Liver (tissue), 8 donors: ENCODE measurements at regions not wholly inside any gene's neighbourhood (a gene's known extent, or its start where the extent isn't known, plus 50 kb on each side); places are given as distances from the start of the nearest gene placed in this dataset.
A peak's percentile ranks its signal among the peaks of the same experiment; 100 is the strongest.

Experiments used
- DNase-seq: peaks from one replicate; pipeline ENCODE4 v3.0.0-alpha.2; 2017; ENCODE audit warnings: low spot score
- H3K27ac ChIP-seq, 2 donors: one replicate each; pipeline ENCODE4 v1.7.0; 2013; ENCODE audit warnings: inconsistent platforms in 2 of 2, low read length in 2 of 2, control low read depth in 1 of 2, low read depth in 1 of 2, mild to moderate bottlenecking in 1 of 2
- H3K27me3 ChIP-seq, 4 donors: one replicate each; pipeline versions ENCODE4 v1.6.1 to v1.7.0; 2013; ENCODE audit warnings: low read length in 3 of 4, inconsistent platforms in 1 of 4, mild to moderate bottlenecking in 1 of 4, moderate library complexity in 1 of 4; ENCODE audit not compliant: control insufficient read depth in 4 of 4, insufficient read depth in 4 of 4
- H3K36me3 ChIP-seq, 4 donors: one replicate each; pipeline versions ENCODE4 v1.6.1 to v1.7.0; 2013; ENCODE audit warnings: low read length in 3 of 4, mild to moderate bottlenecking in 3 of 4, low read depth in 1 of 4, moderate library complexity in 1 of 4; ENCODE audit not compliant: control insufficient read depth in 4 of 4, insufficient read depth in 3 of 4
- H3K4me1 ChIP-seq, 4 donors: one replicate each; pipeline versions ENCODE4 v1.6.1 to v1.7.0; 2013; ENCODE audit warnings: low read length in 3 of 4, mild to moderate bottlenecking in 3 of 4, moderate library complexity in 1 of 4; ENCODE audit not compliant: control insufficient read depth in 4 of 4, insufficient read depth in 4 of 4
- H3K4me3 ChIP-seq, 3 donors: one replicate each; pipeline versions ENCODE4 v1.6.1 to v1.7.0; 2013; ENCODE audit warnings: low read length in 3 of 3, control low read depth in 1 of 3, low read depth in 1 of 3, mild to moderate bottlenecking in 1 of 3
- H3K9ac ChIP-seq, 2 donors: one replicate each; pipeline ENCODE4 v1.7.0; 2013; ENCODE audit warnings: low read length in 2 of 2, mild to moderate bottlenecking in 2 of 2, moderate library complexity in 2 of 2, control low read depth in 1 of 2, low read depth in 1 of 2
- H3K9me3 ChIP-seq, 4 donors: one replicate each; pipeline versions ENCODE4 v1.6.1 to v1.7.0; 2013; ENCODE audit warnings: low read length in 3 of 4; ENCODE audit not compliant: control insufficient read depth in 4 of 4
- EGR1 ChIP-seq, 2 donors: IDR thresholded peaks; 2 replicates each; pipeline ENCODE4 v1.6.1; 2016 to 2018; ENCODE audit warnings: antibody characterized with exemption in 2 of 2, low read depth in 2 of 2
- FOXA1 ChIP-seq: IDR thresholded peaks from 2 replicates; pipeline ENCODE4 v1.6.1; 2016; ENCODE audit warnings: antibody characterized with exemption
- FOXA2 ChIP-seq: IDR thresholded peaks from 2 replicates; pipeline ENCODE4 v1.6.1; 2016; ENCODE audit warnings: antibody characterized with exemption
- GABPA ChIP-seq, 2 donors: IDR thresholded peaks in 1 of 2; conservative IDR thresholded peaks in 1 of 2; 2 replicates each; pipeline ENCODE4 v1.6.1; 2016; ENCODE audit warnings: antibody characterized with exemption in 2 of 2, mild to moderate bottlenecking in 1 of 2, moderate library complexity in 1 of 2
- HNF4A ChIP-seq, 2 donors: conservative IDR thresholded peaks; 2 replicates each; pipeline ENCODE4 v1.6.1; 2016; ENCODE audit warnings: antibody characterized with exemption in 2 of 2, mild to moderate bottlenecking in 2 of 2
- HNF4G ChIP-seq: IDR thresholded peaks from 2 replicates; pipeline ENCODE4 v1.6.1; 2016; ENCODE audit warnings: antibody characterized with exemption
- JUND ChIP-seq, 2 donors: IDR thresholded peaks; 2 replicates each; pipeline ENCODE4 v1.6.1; 2016; ENCODE audit warnings: antibody characterized with exemption in 2 of 2
- RXRA ChIP-seq, 2 donors: IDR thresholded peaks; 2 replicates each; pipeline ENCODE4 v1.6.1; 2017 to 2018; ENCODE audit warnings: antibody characterized with exemption in 2 of 2, mild to moderate bottlenecking in 1 of 2
- SP1 ChIP-seq: IDR thresholded peaks from 2 replicates; pipeline ENCODE4 v1.6.1; 2018; ENCODE audit warnings: antibody characterized with exemption, mild to moderate bottlenecking
- TAF1 ChIP-seq: conservative IDR thresholded peaks from 2 replicates; pipeline ENCODE4 v1.6.1; 2016; ENCODE audit warnings: antibody characterized with exemption, mild to moderate bottlenecking
- WGBS: extraction: QIAGEN DNeasy Blood & Tissue Kit; methylation state at CpG from one replicate; pipeline ENCODE4 v1.1.7; 2013; 5-methylcytosine and 5-hydroxymethylcytosine counted together
- TF ChIP-seq, protein P1 (sequence below): IDR thresholded peaks from 2 replicates; pipeline ENCODE4 v1.6.1; 2016; ENCODE audit warnings: antibody characterized with exemption
- TF ChIP-seq, protein P2 (sequence below): IDR thresholded peaks from 2 replicates; pipeline ENCODE4 v1.6.1; 2016; ENCODE audit warnings: antibody characterized with exemption
- TF ChIP-seq, protein P3 (sequence below): fragments of 150-350 bp; IDR thresholded peaks from 2 replicates; pipeline ENCODE4 v1.5.1; 2017; ENCODE audit warnings: improper control_type of control experiment, low read depth, low read length; ENCODE audit not compliant: missing input control
- TF ChIP-seq, protein P4 (sequence below): IDR thresholded peaks from 2 replicates; pipeline ENCODE4 v1.6.1; 2016; ENCODE audit warnings: antibody characterized with exemption
- TF ChIP-seq, protein P5 (sequence below): IDR thresholded peaks from 2 replicates; pipeline ENCODE4 v1.6.1; 2016; ENCODE audit warnings: antibody characterized with exemption, mild to moderate bottlenecking
- donor health status: healthy.
- donor health status: healthy.
- donor health status: healthy.
- donor health status: healthy.
- donor health status: healthy.

DNA sequence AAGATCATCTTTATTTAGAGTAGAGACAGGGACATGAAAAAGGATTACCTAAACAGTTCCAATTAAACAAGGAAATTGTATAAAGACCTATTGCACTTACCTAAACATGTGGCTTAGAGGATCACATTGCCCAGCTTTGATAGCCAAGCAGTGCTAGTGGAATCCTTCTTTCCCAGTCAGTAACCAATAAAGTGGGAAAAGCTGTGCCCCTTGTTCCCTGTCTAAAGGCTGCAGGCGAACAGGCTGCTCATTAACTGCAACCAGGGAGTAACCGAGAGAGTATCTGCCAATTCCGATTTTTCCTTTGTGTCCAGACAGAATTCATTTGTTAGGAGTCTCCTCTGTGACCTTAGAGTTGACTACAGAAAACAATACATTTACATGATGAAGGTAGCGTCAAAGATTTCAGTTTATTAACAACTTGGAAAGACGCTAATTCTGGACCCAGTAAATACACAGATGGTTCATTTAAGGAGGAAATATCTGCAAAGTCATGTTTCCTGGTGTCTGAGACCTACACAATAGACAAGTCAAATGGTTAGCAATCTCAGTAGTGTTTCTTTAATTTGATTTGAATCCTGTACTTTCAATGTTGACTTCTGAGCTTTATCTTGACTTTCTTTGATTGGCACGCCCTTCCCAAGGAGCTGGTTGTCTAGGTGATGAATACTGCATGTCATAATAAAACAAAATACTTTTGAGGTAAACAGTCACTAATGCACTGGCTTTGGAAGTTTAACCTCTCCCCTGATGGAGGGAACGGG, 57.3 kb upstream of the MET start:
- no peaks in the 10 kb centered on the region for H3K9me3 ChIP-seq
- H3K36me3 ChIP-seq = no peaks in the 10 kb centered on the region
- WGBS = 43% methylated on average over 7 of the region's 7 CpGs
- no peak overlapping the region for H3K4me3 ChIP-seq
- H3K27me3 ChIP-seq = no peaks in the 10 kb centered on the region
- H3K4me1 ChIP-seq = peaks cover 0 to 7% (median under 1%) of the 10 kb centered on the region in 4 donors
- TF ChIP-seq FOXA1 = no peak
- peak; percentile 47 to 53 for TF ChIP-seq HNF4A (conservative IDR thresholded peaks at IDR 0.05)
- no peak overlapping the region for H3K9ac ChIP-seq
- no peak overlapping the region for H3K27ac ChIP-seq
- no peak for DNase-seq

DNA sequence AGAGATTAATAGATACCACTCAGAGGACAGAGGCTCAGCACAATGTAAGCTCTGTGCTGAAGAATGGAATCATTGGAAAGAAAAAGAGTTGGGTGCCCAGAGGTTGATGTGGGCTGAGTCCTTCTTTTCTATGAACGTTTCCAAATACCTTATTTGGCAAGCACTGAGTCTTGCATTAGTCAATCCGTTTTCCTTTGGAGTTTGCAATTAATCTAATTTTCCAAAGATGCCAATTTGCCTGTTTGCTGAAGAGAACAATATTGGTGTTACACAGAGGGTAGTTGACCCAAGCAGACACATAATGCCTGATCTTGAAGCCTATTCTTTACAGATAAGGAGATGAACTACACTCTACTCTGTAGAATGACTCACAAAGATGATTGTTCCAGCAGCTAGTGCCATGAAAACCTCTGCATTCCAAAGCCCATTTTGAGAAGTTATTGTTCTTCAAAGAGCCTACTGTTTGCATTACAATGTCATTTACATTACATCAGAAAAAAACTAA, 55.4 kb upstream of the MET start:
- WGBS = 21% methylated on average over 2 of the region's 2 CpGs
- Histone ChIP-seq H3K4me1 (peaks cover 0 to 7% (median under 1%) of the 10 kb centered on the region in 4 donors), H3K36me3 (no peaks in the 10 kb centered on the region), H3K27ac (no peak overlapping the region), H3K4me3 (no peak overlapping the region), H3K9ac (no peak overlapping the region), H3K9me3 (no peaks in the 10 kb centered on the region), H3K27me3 (no peaks in the 10 kb centered on the region)
- no peak for TF ChIP-seq FOXA1
- TF ChIP-seq, protein P1, sequence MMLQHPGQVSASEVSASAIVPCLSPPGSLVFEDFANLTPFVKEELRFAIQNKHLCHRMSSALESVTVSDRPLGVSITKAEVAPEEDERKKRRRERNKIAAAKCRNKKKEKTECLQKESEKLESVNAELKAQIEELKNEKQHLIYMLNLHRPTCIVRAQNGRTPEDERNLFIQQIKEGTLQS = no peak
- TF ChIP-seq FOXA2 = no peak
- TF ChIP-seq EGR1 (IDR thresholded peaks at IDR 0.05; ENCODE audit: low read depth in 2 of 2) = no peak
- TF ChIP-seq JUND (IDR thresholded peaks at IDR 0.05) = no peak
- TF ChIP-seq GABPA (IDR thresholded peaks at IDR 0.05 in 1 of 2, conservative IDR thresholded peaks at IDR 0.05 in 1 of 2) = no peak
- TF ChIP-seq HNF4G = no peak
- DNase-seq = no peak

DNA sequence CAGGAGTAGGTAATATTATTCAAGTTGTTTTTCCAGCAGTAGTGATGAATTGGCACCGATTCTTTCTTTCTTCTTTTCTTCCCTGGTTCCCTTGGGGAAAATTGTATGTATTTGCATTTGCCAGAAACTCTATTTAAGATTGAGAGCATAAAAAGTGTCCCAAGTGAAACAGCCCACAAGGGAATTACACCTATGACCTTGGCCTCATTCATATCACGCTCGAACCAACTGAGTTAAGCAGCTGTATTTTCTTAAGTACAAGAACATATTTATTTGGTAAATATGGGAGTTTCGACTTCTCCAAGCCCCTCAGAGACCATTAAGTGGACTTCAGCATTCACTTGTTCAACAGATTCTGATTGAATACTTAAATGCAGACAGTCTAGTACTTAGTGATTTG, 54.1 kb upstream of the MET start:
- H3K4me1 ChIP-seq = peaks cover 0 to 7% (median under 1%) of the 10 kb centered on the region in 4 donors
- H3K9ac ChIP-seq = no peak overlapping the region
- no peaks in the 10 kb centered on the region for H3K9me3 ChIP-seq
- H3K27ac ChIP-seq = no peak overlapping the region
- TF ChIP-seq, protein P2, sequence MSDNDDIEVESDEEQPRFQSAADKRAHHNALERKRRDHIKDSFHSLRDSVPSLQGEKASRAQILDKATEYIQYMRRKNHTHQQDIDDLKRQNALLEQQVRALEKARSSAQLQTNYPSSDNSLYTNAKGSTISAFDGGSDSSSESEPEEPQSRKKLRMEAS = no peak
- TF ChIP-seq FOXA2 = no peak
- no peak for TF ChIP-seq EGR1 (IDR thresholded peaks at IDR 0.05; ENCODE audit: low read depth in 2 of 2)
- TF ChIP-seq, protein P3, sequence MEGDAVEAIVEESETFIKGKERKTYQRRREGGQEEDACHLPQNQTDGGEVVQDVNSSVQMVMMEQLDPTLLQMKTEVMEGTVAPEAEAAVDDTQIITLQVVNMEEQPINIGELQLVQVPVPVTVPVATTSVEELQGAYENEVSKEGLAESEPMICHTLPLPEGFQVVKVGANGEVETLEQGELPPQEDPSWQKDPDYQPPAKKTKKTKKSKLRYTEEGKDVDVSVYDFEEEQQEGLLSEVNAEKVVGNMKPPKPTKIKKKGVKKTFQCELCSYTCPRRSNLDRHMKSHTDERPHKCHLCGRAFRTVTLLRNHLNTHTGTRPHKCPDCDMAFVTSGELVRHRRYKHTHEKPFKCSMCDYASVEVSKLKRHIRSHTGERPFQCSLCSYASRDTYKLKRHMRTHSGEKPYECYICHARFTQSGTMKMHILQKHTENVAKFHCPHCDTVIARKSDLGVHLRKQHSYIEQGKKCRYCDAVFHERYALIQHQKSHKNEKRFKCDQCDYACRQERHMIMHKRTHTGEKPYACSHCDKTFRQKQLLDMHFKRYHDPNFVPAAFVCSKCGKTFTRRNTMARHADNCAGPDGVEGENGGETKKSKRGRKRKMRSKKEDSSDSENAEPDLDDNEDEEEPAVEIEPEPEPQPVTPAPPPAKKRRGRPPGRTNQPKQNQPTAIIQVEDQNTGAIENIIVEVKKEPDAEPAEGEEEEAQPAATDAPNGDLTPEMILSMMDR = no peak
- no peak for TF ChIP-seq HNF4G
- TF ChIP-seq, protein P1 = no peak
- TF ChIP-seq, protein P4, sequence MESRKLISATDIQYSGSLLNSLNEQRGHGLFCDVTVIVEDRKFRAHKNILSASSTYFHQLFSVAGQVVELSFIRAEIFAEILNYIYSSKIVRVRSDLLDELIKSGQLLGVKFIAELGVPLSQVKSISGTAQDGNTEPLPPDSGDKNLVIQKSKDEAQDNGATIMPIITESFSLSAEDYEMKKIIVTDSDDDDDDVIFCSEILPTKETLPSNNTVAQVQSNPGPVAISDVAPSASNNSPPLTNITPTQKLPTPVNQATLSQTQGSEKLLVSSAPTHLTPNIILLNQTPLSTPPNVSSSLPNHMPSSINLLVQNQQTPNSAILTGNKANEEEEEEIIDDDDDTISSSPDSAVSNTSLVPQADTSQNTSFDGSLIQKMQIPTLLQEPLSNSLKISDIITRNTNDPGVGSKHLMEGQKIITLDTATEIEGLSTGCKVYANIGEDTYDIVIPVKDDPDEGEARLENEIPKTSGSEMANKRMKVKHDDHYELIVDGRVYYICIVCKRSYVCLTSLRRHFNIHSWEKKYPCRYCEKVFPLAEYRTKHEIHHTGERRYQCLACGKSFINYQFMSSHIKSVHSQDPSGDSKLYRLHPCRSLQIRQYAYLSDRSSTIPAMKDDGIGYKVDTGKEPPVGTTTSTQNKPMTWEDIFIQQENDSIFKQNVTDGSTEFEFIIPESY = no peak
- TF ChIP-seq FOXA1 = no peak
- TF ChIP-seq RXRA (IDR thresholded peaks at IDR 0.05) = no peak
- TF ChIP-seq, protein P5, sequence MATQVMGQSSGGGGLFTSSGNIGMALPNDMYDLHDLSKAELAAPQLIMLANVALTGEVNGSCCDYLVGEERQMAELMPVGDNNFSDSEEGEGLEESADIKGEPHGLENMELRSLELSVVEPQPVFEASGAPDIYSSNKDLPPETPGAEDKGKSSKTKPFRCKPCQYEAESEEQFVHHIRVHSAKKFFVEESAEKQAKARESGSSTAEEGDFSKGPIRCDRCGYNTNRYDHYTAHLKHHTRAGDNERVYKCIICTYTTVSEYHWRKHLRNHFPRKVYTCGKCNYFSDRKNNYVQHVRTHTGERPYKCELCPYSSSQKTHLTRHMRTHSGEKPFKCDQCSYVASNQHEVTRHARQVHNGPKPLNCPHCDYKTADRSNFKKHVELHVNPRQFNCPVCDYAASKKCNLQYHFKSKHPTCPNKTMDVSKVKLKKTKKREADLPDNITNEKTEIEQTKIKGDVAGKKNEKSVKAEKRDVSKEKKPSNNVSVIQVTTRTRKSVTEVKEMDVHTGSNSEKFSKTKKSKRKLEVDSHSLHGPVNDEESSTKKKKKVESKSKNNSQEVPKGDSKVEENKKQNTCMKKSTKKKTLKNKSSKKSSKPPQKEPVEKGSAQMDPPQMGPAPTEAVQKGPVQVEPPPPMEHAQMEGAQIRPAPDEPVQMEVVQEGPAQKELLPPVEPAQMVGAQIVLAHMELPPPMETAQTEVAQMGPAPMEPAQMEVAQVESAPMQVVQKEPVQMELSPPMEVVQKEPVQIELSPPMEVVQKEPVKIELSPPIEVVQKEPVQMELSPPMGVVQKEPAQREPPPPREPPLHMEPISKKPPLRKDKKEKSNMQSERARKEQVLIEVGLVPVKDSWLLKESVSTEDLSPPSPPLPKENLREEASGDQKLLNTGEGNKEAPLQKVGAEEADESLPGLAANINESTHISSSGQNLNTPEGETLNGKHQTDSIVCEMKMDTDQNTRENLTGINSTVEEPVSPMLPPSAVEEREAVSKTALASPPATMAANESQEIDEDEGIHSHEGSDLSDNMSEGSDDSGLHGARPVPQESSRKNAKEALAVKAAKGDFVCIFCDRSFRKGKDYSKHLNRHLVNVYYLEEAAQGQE = no peak
- no peak for TF ChIP-seq JUND (IDR thresholded peaks at IDR 0.05)
- no peak for TF ChIP-seq TAF1
- TF ChIP-seq HNF4A (conservative IDR thresholded peaks at IDR 0.05) = no peak
- TF ChIP-seq SP1 = no peak
- 82% methylated on average over 4 of the region's 4 CpGs for WGBS
- DNase-seq = no peak
- no peaks in the 10 kb centered on the region for H3K36me3 ChIP-seq
- no peaks in the 10 kb centered on the region for H3K27me3 ChIP-seq
- H3K4me3 ChIP-seq = no peak overlapping the region
